GM19035 (cell line): ENCODE measurements at regions not wholly inside any gene's neighbourhood (a gene's known extent, or its start where the extent isn't known, plus 50 kb on each side); places are given as distances from the start of the nearest gene placed in this dataset.

ENCODE experiments used
- ATAC-seq: cut with Tn5 transposase; IDR thresholded peaks from one replicate; pipeline ENCODE4 v1.9.1; 2021; ENCODE audit not compliant: unreplicated experiment

GRCh38 chr1:58861506-58861905 lies 77.7 kb upstream of the JUN start:
- ATAC-seq: no peak

- ATAC-seq: no peak
Measured at GRCh38 chr1:58862728-58863385, 79.0 kb upstream of the JUN start.

- ATAC-seq: no peak
Measured at GRCh38 chr1:58864654-58865053, 80.8 kb upstream of the JUN start.

DNA sequence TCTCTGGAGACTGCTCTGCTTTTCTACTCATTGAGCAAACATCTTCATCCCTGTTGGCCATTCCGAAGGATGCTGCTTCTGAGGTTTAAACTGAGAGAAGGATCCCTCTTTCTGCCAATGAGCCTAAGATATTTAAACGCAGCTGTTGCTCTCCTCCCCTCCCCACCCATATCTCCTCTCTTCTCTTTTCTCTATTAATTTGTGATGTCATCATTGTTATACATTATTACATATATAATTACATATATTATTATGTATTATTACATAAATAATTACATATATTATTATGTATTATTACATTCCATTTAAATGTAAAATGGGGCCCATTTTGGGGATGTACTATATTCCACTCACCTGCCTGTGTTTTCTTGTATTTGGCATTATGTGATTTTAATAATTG lies 82.7 kb upstream of the JUN start:
- ATAC-seq: no peak

DNA sequence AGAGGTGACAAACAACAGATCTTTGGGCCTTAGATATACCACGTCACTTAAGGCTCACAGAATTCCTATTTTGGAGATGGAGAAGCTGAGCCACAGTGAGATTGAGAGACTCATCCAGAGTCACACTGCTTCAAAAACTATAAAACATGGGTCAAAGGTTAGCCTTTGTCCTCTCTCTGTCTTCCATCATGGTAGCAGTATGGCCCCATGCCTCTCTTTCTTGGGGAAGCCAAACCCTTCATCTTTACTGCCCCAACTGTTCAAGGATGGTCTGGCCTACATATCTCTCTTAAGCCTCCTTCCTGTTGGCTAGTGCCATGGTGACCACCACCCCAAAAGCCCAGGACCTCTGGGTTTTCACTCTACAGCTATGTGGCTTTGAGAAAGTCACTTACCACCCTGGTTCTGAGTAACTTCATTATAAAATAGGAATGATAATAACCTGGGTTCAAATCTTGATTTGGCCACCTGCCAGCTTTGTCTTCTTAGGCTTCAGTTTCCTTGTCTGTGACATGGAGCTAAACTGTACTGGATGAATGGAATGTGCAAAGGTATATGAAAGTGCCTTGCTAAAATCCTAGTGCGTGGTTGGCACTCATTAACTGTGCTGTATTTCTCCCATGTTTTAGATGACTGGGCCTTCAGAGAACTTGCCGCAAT lies 85.9 kb upstream of the JUN start:
- ATAC-seq: no peak

GRCh38 chr1:58870298-58870676 lies 86.4 kb upstream of the JUN start:
- ATAC-seq: no peak

- ATAC-seq: no peak
Measured at GRCh38 chr1:58874342-58874741, 90.5 kb upstream of the JUN start.

DNA sequence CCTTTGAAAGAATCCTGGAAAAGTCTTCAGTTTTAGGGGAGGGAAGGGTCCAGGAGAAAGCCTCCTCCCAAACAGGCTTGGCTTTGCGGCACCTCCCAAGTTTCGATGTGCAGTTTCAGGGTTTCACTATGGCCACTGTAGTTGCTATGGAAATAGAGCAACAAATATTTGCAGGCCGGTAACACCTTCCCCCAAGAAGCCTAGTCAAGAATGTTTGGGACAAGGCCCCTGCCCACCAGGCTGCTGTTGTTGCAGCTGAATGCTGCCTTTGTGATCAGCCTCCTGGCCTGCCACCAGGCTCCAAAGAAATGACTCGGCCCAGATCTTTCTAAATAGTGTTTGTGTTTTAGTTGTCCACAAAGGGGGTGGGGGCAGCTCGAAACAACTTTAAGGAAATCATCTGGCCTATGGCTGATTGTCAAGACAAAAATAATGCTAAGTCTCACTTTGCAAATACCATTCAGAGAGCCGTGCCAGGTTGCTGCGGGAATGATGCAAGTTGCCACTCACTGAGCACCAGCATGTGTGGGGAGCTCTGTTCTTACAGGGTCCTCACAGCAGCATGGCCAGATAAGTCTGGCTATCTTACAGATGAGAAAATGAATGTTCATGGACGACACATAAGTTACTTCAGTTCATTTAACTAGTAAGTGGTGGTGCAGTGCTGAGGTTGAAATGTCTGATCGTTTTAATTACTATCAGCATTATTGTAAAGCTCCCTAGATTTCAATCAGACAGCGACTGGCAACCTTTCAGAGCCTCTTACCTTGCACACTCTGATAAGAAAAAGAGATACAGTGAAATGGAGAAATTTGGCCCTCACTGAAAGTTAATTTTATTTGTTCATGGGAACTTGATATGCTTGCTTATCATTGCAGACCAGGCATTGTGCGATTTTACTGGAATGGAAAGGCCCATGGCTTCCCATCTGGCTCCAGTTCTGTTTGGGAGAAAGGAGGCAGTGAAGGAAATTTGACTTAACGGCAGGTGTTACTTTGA lies 91.2 kb upstream of the JUN start:
- no peak for ATAC-seq

- no peak for ATAC-seq
Measured at GRCh38 chr1:58879464-58879863, 95.6 kb upstream of the JUN start.

- no peak for ATAC-seq
Measured at GRCh38 chr1:58880592-58880991, 96.7 kb upstream of the JUN start.

DNA sequence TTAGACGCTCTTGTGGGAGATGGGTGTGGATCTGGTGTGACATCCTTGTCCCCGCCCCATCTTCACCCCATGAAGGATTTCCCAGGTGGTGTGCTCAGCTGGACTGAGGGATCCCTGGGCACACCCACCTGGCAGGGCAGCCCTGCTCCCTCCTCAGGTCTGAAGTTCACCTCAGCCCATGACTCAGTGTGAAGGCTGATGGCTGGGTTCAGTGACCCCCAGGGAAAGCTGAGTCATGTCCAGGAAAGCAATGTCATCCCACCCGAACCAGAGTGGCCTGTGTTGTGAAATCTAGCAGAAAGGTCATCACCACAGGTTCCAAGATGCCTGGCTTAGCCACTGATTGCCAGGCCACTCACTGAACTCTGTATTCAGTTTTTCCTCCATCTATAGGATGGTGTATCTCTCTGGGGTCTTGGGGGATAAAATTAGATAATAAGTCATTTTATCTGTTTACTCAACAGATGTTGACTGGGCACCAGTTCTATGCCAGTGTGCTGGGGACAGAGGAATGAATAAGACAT lies 97.7 kb upstream of the JUN start:
- no peak for ATAC-seq

- no peak for ATAC-seq
Measured at GRCh38 chr1:58882322-58882948, 98.6 kb upstream of the JUN start.

- ATAC-seq: no peak
Measured at GRCh38 chr1:58883037-58883887, 99.4 kb upstream of the JUN start.

DNA sequence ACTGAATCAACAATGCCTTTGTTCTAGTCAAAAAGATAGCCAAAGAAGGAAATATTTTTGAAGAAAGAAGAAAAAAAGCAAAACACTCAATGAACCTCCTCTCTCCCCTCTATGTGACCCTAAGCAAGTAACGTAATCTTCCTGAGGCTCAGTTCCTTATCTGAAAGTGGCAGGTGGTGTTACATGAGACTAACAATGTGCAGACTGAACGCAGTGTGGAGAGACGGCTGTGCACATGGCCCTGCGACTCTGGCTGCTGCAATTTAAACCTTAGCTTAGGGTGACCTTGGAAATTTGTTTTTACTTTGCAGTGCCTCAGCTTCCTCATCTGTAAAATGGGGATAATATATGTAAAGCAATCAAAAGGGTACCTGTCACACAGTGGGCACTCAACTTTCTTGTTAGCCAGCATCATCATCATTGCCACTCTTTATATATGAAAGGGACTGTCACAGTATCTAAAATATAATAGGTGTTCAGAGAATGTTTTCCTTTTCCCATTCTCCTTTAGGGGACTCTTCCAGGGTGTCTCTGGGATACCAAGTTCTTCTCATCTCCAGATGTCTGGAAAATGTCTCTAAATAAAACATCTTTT lies 100.1 kb upstream of the JUN start:
- ATAC-seq: no peak

GRCh38 chr1:58884706-58885661 lies 101.1 kb upstream of the JUN start:
- ATAC-seq: no peak

DNA sequence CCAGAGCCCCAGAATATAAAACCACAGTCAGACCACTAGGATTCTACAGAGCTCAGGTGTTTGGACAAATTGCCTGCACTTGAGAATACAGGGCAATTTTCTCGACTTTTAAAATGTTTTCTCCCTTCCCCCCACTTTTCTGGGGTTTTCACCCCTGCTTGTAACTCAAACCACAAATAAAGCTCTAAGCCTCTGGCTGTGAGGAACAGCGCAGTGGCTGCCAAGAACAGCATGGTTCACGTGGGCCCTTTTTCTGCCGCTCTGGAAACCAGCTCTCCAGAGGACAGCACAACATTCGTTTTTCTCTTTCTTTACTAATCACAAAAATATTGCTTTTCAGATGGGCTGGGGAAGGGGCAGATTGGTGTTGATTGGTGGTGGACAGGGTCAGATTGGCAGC lies 102.2 kb upstream of the JUN start:
- no peak for ATAC-seq

DNA sequence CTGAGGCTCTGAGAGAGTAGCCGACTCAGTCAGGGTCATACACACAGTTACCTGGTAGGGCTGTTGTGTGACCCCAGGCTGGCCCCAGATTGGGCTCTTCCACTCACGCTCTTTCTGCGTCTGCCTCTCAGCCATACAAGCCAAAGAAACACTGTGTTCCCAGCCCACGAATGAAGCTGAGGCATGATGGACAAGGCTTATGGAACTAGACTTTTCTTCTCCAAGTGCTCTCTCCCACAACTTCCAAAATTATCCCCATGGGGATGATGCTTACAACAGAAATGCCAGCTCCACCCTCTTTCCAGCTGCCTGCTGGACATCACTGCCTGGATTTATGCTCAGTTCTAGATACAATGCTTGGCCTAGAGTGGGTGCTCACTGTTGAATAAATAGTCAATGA lies 102.8 kb upstream of the JUN start:
- no peak for ATAC-seq

GRCh38 chr1:58887059-58887458 lies 103.2 kb upstream of the JUN start:
- no peak for ATAC-seq

DNA sequence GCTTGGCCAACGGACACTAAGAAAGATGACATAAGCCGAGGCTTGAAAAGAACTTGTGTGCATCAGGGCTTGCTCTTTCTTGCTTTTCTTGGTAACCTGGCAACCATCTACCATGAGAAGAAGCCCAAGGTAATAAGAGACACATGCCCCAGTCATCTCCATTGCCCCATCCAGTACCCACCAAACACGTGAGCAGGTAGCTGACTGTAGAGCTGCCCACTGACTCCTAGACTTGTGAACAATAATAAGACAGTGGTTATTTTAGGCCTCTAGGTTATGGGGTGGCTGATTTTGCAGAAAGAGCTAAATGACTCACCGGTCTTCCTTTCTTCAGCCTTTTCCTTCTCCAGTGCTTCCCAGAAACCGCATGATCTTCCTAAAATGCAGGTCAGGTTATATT lies 105.0 kb upstream of the JUN start:
- ATAC-seq: no peak
